ENCODE measurements at regions not wholly inside any gene's neighbourhood (a gene's known extent, or its start where the extent isn't known, plus 50 kb on each side); places are given as distances from the start of the nearest gene placed in this dataset.

DNA sequence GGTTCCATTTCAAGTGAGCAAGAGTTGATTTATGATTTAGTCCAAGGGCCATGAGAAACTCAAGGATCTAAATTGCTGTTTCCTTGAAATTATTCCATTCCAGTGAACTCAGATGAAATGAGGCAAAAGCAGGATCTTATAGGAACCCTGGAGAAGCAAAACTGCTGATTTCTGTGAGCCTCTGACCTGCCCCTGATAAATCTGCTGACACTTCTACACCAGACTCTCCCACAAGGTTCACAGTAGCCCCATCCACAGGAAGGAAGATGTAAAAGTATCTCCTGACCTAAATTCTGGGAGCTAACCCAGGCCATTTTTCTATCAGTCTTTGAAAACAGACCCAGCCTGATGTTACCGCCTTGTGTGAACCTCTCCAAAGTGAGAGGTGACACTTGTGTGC is 987.6 kb upstream of the AUTS2 start:
- no peak for TF ChIP-seq POLR2A (IDR thresholded peaks at IDR 0.05)
- TF ChIP-seq, protein P1, sequence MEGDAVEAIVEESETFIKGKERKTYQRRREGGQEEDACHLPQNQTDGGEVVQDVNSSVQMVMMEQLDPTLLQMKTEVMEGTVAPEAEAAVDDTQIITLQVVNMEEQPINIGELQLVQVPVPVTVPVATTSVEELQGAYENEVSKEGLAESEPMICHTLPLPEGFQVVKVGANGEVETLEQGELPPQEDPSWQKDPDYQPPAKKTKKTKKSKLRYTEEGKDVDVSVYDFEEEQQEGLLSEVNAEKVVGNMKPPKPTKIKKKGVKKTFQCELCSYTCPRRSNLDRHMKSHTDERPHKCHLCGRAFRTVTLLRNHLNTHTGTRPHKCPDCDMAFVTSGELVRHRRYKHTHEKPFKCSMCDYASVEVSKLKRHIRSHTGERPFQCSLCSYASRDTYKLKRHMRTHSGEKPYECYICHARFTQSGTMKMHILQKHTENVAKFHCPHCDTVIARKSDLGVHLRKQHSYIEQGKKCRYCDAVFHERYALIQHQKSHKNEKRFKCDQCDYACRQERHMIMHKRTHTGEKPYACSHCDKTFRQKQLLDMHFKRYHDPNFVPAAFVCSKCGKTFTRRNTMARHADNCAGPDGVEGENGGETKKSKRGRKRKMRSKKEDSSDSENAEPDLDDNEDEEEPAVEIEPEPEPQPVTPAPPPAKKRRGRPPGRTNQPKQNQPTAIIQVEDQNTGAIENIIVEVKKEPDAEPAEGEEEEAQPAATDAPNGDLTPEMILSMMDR (IDR thresholded peaks at IDR 0.05): no peak
- Histone ChIP-seq H3K27ac (no peak overlapping the region), H3K9me3 (no peaks in the 10 kb centered on the region), H3K4me1 (peaks cover 0 to 1% of the 10 kb centered on the region in 2 donors), H3K4me3 (replicated peaks in 1 of 3) (no peak overlapping the region), H3K27me3 (no peaks in the 10 kb centered on the region), H3K36me3 (no peaks in the 10 kb centered on the region)
- DNase-seq: no peak
- intact Hi-C loops (cut with DNase I): no loop called here
- 83 to 91% methylated on average over 1 of the region's 1 CpG for WGBS, 2 donors

DNA sequence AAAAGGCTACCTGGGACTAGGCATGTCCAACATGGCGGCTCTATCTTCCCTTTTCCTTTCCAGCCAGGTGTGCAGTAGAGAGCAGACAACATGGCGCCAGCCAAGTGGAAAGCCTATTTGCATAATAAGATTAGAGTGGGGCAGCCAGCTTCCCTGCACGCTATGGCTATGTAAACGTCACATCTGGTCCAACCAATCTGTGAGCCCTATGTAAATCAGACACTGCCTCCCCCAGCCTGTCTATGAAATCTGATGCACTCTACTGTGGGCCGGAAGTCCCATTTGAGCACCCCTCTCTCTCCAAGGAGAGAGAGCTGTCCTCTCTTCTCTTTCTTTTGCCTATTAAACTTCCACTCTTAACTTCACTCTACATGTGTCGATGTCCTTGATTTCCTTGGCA is 984.9 kb upstream of the AUTS2 start:
- Histone ChIP-seq H3K4me1 (no peaks in the 10 kb centered on the region), H3K4me3 (replicated peaks in 1 of 3) (no peak overlapping the region), H3K27ac (no peak overlapping the region), H3K27me3 (no peaks in the 10 kb centered on the region), H3K9me3 (no peaks in the 10 kb centered on the region), H3K36me3 (no peaks in the 10 kb centered on the region)
- intact Hi-C loops (cut with DNase I): no loop called here
- WGBS, 2 donors: 50 to 57% methylated on average over 6 of the region's 6 CpGs
- TF ChIP-seq, protein P1 (IDR thresholded peaks at IDR 0.05): no peak
- no peak for TF ChIP-seq POLR2A (IDR thresholded peaks at IDR 0.05)
- peak; percentile 4 to 17 for DNase-seq

DNA sequence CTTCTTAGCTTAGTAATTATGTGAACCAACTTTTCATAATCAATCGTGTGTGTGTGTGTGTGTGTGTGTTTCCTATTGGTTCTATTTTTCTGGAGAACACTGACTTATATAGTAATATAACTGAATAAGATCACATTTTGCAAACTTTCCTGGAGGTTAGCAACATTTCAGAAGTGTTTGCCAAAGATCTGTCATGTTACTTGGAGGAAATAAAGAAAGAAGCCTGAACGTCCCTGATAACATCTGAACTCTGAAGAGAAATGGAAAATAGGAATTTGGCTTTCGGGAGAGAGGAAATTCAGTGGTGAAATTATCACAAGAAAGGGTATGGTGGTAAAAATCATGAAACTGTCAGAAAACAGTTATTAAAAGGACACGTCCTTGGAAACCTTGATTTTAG is 984.4 kb upstream of the AUTS2 start:
- no peak for DNase-seq
- no peaks in the 10 kb centered on the region for H3K27me3 ChIP-seq
- H3K4me3 ChIP-seq (replicated peaks in 1 of 3): no peak overlapping the region
- H3K9me3 ChIP-seq: no peaks in the 10 kb centered on the region
- H3K27ac ChIP-seq: no peak overlapping the region
- TF ChIP-seq POLR2A (IDR thresholded peaks at IDR 0.05): no peak
- TF ChIP-seq, protein P1 (IDR thresholded peaks at IDR 0.05): no peak
- no peaks in the 10 kb centered on the region for H3K4me1 ChIP-seq
- 31 to 35% methylated on average over 4 of the region's 4 CpGs for WGBS, 2 donors
- no peaks in the 10 kb centered on the region for H3K36me3 ChIP-seq
- intact Hi-C loops (cut with DNase I): no loop called here

DNA sequence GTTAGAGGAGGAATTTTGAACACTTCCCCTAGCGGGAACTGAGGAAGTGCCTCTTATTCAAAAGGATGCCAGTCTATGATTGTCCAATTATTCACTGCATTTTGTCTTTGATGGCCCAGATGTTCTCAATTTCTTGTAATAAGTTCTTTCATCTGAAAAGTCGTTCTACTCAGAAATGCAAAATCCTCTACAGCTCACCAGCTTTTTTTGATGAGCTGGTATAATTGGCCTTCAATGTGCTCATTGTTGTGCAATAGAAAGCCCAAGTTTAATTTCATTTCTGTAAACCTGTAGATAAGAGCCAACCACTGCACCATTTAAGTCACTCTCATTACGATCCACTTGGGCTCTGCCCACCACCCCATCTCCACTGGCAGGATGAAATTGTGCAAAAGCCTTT is 978.7 kb upstream of the AUTS2 start:
- TF ChIP-seq POLR2A (IDR thresholded peaks at IDR 0.05): no peak
- TF ChIP-seq, protein P1 (IDR thresholded peaks at IDR 0.05): no peak
- no peak overlapping the region for H3K27ac ChIP-seq
- H3K27me3 ChIP-seq: no peaks in the 10 kb centered on the region

DNA sequence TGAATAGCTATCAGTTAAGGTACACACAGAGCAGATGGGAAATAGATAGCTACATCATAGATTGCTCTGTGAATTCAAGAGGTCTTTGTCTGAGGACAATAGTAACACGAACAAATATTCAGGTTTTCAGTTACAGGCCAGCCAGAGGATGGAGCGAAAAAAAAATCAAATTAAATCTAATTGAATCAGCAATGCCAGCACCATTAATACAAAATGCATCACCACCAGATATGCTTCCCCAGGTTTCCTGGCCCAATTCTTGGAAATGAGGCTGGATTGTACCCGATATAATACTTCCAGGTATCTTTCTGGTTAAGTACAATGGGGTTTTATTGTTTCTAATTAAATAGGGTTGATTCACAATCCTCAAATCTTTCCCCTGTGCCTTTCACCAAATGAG is 975.8 kb upstream of the AUTS2 start:
- H3K36me3 ChIP-seq: no peaks in the 10 kb centered on the region
- no peak for TF ChIP-seq POLR2A (IDR thresholded peaks at IDR 0.05)
- TF ChIP-seq, protein P1 (IDR thresholded peaks at IDR 0.05): no peak
- H3K4me3 ChIP-seq (replicated peaks in 1 of 3): no peak overlapping the region
- H3K4me1 ChIP-seq: no peaks in the 10 kb centered on the region
- H3K9me3 ChIP-seq: no peaks in the 10 kb centered on the region
- intact Hi-C loops (cut with DNase I): no loop called here
- no peak overlapping the region for H3K27ac ChIP-seq
- H3K27me3 ChIP-seq: no peaks in the 10 kb centered on the region
- 91 to 98% methylated on average over 3 of the region's 3 CpGs for WGBS, 2 donors
- DNase-seq: no peak

More for the DNA sequence above, 978.7 kb upstream of the AUTS2 start:
- WGBS, 2 donors: 67 to 76% methylated on average over 3 of the region's 3 CpGs
- Histone ChIP-seq H3K4me3 (replicated peaks in 1 of 3) (no peak overlapping the region), H3K36me3 (no peaks in the 10 kb centered on the region), H3K9me3 (no peaks in the 10 kb centered on the region), H3K4me1 (no peaks in the 10 kb centered on the region)
- intact Hi-C loops (cut with DNase I): no loop called here
- DNase-seq: no peak
